ENCODE measurements at regions not wholly inside any gene's neighbourhood (a gene's known extent, or its start where the extent isn't known, plus 50 kb on each side); places are given as distances from the start of the nearest gene placed in this dataset.
"Not testable (repeated sequence)": the region's sequence is repeated elsewhere in the genome, so short reads cannot be mapped to it uniquely, and the experiment has no call there.

DNA sequence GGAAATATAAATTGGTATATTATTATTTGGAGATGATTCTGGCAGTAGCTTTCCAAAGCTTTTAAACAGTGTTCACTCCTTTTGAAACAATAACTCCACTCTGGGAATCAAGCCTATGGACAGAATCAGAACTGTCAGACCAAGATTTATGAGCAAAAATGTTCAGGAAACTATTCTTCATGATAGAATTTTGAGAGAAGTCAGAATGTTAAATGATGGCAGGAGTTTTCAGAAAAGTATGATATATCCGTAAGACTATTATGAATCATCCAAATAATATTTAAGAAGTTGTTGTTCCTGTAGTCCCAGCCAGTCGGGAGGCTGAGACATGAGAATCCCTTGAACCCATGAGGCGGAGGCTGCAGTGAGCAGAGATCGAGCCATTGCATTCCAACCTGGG is 50.5 kb upstream of the ADGRG2 start:
- DNase-seq = no peak

GRCh38 chrX:19174401-19175025 is 52.2 kb upstream of the ADGRG2 start:
- no peak for DNase-seq

- no peak for DNase-seq
Observed at GRCh38 chrX:19176901-19177630, 54.8 kb upstream of the ADGRG2 start.

DNA sequence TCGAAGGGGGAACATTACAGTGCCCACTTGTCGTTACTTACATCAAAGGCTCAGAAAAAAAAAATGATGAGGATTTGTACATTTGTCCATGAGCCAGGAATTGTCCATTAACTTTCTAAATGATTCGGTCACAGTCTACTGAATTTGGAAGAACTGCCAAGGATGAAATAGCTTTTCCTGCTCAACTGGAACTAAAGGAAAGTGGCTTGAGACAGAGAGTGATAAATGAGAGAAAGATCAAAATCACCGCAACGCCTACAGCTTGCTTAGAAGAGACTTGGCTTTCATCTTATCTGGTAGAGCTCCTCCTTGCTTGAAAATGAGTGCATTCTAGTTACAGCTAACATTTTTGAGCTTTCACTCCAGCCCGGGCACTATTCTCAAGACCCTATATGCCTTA is 55.5 kb upstream of the ADGRG2 start:
- DNase-seq = peak; percentile 83

GRCh38 chrX:19178402-19178801 is 56.1 kb upstream of the ADGRG2 start:
- DNase-seq = no peak

DNA sequence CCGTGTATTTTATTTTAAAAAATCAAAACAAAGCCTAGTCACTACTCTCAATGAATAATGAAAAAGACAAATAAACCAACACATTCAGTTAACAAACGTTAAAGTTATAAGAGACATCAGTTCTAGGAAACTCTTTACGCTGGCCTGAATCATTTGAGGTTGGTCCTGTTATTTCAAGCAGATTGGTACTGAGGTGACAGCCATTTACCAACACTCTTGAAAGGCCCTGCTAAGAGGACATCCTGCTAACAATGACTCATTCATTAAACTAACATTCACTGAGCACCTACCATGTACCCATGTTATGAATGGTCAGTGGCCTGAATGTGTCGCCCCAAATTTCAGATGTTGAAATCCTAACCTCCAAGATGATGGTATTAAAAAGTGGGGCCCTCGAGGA is 57.1 kb upstream of the ADGRG2 start:
- DNase-seq = no peak

DNA sequence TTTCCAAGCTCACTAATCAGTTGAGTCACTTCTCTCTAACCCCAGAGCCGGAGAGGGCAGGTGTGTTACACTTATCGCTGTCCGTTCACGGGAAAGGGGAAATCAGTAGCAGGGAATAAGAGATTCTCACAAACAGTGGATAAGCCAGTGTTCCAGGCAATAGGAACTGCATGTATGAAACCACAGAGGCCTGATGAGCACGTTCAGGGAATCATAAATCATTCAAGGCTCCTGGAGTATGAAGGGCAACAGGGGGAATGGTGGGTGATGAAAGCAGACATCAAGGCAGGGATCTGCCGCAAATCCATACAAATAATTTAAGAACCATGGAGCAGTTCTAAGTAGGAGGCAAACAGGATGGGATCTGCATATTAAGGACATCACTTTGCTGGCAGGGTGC is 59.1 kb upstream of the ADGRG2 start:
- DNase-seq = no peak

- no peak for DNase-seq
Observed at GRCh38 chrX:19182785-19183184, 60.5 kb upstream of the ADGRG2 start.

DNA sequence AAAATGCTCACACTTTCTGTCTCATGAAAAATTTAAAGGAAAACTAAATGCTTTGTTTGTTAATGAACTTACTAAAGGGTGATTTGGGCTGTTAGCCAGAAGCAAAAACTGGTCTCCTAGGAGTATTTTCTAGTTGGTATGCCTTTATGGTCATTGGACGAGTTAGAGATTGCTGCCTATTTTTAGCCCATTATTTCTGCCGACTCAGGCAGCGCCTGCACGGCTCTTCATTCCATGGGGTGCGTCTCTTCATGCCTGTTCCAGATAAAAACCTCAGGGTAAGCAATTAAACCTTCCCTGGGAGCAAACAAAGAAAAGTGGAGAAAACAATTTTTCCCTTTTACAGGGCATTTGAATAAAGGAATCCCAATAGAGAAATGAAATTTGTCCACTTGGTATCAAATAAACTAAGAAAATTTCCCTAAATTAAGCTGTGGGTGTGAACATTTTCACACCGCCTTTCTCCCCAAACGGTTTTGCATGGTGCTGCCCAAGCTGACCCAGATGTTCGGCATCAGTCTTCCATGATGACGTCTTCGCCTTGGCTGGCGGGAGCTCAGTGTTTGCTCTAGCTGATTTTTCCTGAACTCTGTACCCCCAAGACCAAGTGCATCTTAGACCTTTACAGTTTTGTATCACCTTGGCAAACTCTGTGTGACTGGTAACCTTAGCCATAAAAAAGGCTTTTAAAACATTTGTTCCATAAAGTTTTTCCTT is 61.7 kb upstream of the ADGRG2 start:
- DNase-seq = no peak

DNA sequence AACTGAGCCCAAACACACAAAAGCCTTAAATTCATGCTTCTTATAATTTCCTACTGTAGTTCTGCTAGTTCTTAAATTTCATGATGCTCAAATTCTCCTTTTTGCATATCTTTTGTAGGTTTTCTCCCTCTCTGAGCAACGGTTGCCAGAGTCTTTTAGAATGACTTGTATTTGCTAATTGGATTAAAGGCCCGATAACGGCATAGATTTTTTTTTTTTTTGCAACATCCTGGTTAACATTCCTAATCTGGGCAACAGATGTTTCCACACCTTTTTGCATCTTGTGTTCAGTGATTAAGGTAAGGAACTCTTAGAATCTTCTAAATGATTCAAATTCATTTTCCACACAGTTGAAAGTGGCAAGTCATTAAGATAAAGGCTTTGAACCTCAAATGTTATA is 66.3 kb upstream of the ADGRG2 start:
- DNase-seq = no peak

DNA sequence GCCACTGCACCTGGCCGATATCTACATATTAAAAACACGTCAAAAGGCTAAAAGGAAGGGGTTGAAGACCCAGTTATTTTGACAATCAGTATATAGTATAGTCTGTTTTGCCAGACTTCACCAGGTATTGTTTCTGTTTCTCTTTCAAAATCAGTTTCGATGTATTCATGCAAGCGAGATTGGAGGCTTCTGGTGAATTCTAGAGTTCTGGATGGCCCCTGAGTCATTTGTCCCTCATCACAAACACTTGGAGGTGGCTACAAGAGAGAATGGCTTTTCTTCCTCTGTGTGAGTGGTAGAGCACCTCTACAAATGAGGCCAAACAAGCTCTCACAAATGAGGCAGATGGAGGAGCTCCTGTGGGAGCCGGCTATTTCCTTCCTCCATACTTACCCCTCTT is 68.6 kb upstream of the ADGRG2 start:
- DNase-seq = no peak

DNA sequence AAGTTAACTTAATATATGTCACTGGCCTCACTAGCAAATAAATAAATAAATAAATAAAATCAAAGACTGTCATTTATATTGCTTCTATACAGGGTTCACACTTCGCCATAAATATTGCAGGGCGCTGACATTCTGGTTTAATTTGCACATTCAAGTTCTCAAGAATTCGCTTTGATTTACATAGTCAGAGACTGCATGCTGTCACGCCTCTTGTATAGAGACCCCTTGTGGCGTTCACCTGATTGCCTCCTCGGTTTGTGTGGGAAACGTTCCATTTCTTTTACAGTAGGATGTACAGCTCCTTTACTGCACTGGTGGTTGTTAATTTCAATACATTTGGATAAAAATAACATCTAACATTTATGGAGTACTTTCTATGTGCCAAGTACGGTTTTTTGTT is 71.3 kb upstream of the ADGRG2 start:
- no peak for DNase-seq

- DNase-seq = no peak
Observed at GRCh38 chrX:19194285-19195242, 72.3 kb upstream of the ADGRG2 start.

DNA sequence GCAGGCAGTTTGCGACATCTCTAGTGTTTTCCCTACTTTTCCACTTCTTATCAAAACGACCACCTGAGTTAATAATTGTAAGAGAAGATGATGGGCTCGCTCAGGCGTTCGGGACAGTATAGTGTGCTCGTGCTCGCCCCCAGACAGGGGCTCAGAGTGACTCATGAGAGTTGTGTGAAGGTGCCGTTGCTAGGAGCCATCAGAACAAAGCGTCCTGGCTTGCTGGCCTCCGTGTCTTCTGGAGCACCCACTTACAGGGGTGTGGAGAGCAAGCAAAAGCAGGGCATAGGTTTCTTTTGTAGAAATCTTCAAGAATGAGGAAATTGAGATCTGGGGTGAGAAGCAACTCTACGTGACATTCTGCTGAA is 73.0 kb upstream of the ADGRG2 start:
- DNase-seq = no peak

- DNase-seq = no peak
Observed at GRCh38 chrX:19198473-19198872, 76.2 kb upstream of the ADGRG2 start.

DNA sequence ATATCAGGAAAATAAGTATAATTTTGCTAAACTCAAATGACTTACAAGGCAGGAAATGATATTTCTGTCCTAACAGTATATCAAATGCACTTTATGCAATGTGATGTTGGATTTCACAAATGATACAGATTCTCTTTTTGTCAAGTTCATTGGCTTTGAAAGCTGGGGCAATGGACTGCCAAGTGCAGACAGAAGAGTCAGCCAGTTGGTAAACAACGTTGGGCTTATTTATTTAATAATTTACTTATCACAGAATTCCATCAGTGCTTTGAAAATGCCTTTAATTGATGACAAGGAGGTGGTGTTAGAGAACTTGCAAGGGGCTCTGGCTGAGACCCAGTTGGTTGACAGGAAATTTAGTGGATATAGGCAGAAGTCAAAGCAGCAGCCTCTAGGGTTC is 79.9 kb upstream of the ADGRG2 start:
- no peak for DNase-seq

DNA sequence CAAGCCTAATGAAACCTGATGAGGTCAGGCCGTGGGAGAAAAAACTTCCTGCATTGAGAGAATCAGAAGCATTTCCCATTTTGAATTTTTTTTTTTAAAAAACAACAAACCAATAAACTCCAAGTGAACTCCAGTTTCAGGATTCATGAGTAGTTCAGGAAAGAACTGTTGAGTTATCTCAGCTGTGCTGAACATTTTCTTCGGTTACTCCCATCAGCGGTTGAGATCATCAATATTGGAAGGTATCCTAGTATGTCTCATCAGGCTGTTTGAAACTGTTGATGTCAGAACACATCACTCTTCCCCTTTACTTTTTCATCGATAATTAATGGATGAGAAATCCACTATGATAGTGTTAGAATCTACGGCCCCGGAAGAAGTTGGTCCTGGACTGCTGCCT is 82.4 kb upstream of the ADGRG2 start:
- DNase-seq = no peak

GRCh38 chrX:19212037-19212436 is 89.8 kb upstream of the ADGRG2 start:
- DNase-seq = no peak

DNA sequence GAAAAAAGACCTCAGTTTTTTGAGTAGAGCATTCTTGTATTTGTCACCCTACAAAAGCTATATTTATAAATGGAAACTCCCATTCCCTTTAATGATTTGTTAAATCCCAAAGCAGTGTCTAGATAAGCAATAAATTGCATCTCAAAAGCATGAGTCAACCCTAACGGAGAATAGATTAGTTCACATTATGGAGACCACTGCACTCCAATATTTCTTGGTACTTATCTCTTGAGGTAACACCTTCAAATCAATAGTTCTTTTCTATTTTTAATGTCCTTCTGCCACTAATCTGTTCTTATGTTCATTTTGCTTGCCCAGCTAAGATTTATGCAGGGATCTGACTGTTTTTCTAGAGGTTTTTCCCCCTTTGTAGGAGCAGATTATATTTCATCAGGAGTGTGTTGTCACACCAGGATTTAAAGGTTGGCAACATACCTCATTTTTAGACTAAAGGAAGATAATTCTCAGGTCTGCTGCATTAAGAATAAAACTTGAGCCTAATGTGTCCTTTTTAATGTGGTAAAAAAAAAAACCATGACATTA is 91.4 kb upstream of the ADGRG2 start:
- no peak for DNase-seq

DNA sequence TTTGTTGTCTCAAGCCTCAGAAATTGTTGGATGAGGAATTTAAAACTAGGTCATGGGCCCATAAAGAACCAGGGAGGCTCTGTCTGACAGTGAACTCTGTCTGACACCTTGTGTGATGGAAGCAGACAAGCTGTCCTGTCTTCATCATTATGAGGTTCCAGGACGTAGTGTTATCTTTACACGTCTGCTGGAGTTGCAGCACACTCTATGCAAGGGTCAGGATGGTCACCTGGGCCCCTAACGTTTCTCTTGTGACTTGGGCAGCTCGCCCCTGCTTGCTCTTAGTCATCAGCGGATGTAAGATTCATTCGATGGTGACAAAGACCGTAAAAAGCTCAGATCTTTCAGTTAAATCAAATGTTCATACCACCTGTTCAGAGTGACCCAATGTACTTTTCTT is 92.0 kb upstream of the ADGRG2 start:
- no peak for DNase-seq

GRCh38 chrX:19225909-19226308 is 103.6 kb upstream of the ADGRG2 start:
- DNase-seq = no peak

- not testable (repeated sequence) for DNase-seq
Observed at GRCh38 chrX:19229896-19230295, 107.6 kb upstream of the ADGRG2 start.

GRCh38 chrX:19237901-19238300 is 105.8 kb upstream of the PDHA1 start:
- no peak for DNase-seq
